ENCODE measurements at regions not wholly inside any gene's neighbourhood (a gene's known extent, or its start where the extent isn't known, plus 50 kb on each side); places are given as distances from the start of the nearest gene placed in this dataset.

- H3K4me3 ChIP-seq (ENCODE audit: low read depth, low read length): no peak overlapping the region
- TF ChIP-seq CTCF (IDR thresholded peaks at IDR 0.05; ENCODE audit: insufficient read depth, low read length): no peak
- DNase-seq (ENCODE audit: low read depth): no peak
These were observed 187.7 kb downstream of the FCRL5 start for GRCh38 chr1:157364612-157365011.

- DNase-seq (ENCODE audit: low read depth): peak; percentile 43
- TF ChIP-seq CTCF (IDR thresholded peaks at IDR 0.05; ENCODE audit: insufficient read depth, low read length): peak; percentile 82
- no peak overlapping the region for H3K4me3 ChIP-seq (ENCODE audit: low read depth, low read length)
These were observed 188.6 kb downstream of the FCRL5 start for GRCh38 chr1:157363660-157364140.

- no peak for DNase-seq (ENCODE audit: low read depth)
- no peak overlapping the region for H3K4me3 ChIP-seq (ENCODE audit: low read depth, low read length)
- no peak for TF ChIP-seq CTCF (IDR thresholded peaks at IDR 0.05; ENCODE audit: insufficient read depth, low read length)
These were observed 192.3 kb downstream of the FCRL5 start for GRCh38 chr1:157360023-157360390.

- no peak overlapping the region for H3K4me3 ChIP-seq (ENCODE audit: low read depth, low read length)
- no peak for TF ChIP-seq CTCF (IDR thresholded peaks at IDR 0.05; ENCODE audit: insufficient read depth, low read length)
- no peak for DNase-seq (ENCODE audit: low read depth)
These were observed 192.8 kb downstream of the FCRL5 start for GRCh38 chr1:157359314-157360022.

- no peak for DNase-seq (ENCODE audit: low read depth)
- H3K4me3 ChIP-seq (ENCODE audit: low read depth, low read length): no peak overlapping the region
- no peak for TF ChIP-seq CTCF (IDR thresholded peaks at IDR 0.05; ENCODE audit: insufficient read depth, low read length)
These were observed 195.2 kb downstream of the FCRL5 start for GRCh38 chr1:157357111-157357510.

GRCh38 chr1:157356601-157357000, 195.7 kb downstream of the FCRL5 start:
- no peak overlapping the region for H3K4me3 ChIP-seq (ENCODE audit: low read depth, low read length)
- no peak for DNase-seq (ENCODE audit: low read depth)
- no peak for TF ChIP-seq CTCF (IDR thresholded peaks at IDR 0.05; ENCODE audit: insufficient read depth, low read length)

- no peak for TF ChIP-seq CTCF (IDR thresholded peaks at IDR 0.05; ENCODE audit: insufficient read depth, low read length)
- DNase-seq (ENCODE audit: low read depth): no peak
- H3K4me3 ChIP-seq (ENCODE audit: low read depth, low read length): no peak overlapping the region
These were observed 198.8 kb downstream of the FCRL5 start for GRCh38 chr1:157353546-157353945.

Measured in fibroblast of the aortic adventitia (primary cell).